ENCODE measurements at regions not wholly inside any gene's neighbourhood (a gene's known extent, or its start where the extent isn't known, plus 50 kb on each side); places are given as distances from the start of the nearest gene placed in this dataset.

- no peak for DNase-seq (ENCODE audit: low read depth, low spot score)
Observed at GRCh38 chr22:47776329-47776728, 1013.9 kb downstream of the TBC1D22A start.

GRCh38 chr22:47775686-47776085, 1013.2 kb downstream of the TBC1D22A start:
- no peak for DNase-seq (ENCODE audit: low read depth, low spot score)

DNA sequence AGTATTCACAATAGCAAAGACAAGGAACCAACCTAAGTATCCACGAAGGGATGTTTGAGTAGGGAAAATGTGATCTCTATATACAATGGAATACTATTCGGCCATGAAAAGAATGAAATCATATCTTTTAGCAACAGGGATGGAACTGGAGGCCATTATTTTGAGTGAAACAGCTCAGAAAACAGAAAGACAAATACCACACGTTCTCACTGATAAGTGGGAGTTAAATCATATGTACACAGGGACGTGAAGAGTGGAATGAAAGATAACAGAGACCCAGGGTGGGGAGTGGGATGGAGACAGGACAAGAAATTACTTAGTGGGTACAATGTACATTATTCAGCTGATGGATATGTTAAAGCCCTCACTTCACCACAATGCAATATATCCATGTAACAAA, 1012.7 kb downstream of the TBC1D22A start:
- no peak for DNase-seq (ENCODE audit: low read depth, low spot score)

DNA sequence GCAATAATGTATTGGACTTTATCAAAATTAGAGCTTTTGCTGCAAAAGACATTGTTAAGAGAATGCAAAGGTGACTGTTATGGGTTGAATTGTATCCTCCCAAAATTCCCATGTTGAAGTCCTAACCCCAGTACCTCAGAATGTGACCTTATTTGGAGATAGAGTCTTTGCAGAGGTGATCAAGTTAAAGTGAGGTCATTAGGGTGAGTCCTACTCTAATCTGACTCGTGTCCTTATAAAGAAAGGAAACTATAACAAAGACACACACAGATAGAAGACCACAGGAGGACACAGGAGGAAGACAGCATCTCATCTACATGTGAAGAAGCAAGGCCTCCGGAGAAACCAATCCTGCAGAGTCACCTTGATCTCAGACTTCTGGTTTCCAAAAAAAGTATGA, 1011.2 kb downstream of the TBC1D22A start:
- no peak for DNase-seq (ENCODE audit: low read depth, low spot score)

GRCh38 chr22:47772864-47773263, 1010.4 kb downstream of the TBC1D22A start:
- no peak for DNase-seq (ENCODE audit: low read depth, low spot score)

DNA sequence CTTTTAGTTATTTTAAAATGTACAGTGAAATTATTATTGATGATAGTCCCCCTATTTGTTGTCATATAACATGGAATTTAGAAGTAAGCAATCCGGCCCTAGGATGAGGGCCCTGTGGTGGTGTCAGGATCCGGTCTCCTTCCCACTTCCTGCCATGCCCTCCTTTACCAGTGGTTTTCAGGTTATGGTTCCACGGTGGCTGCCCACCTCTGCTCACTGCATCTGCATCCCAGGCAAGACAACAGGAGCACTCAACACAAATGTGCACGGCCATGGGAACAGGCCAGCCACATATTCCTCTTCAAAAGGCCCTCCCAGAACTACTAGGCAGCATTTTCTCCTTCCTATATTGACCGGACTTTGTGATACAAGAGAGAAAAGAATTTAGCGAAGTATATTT, 1007.2 kb downstream of the TBC1D22A start:
- DNase-seq (ENCODE audit: low read depth, low spot score) = no peak

DNA sequence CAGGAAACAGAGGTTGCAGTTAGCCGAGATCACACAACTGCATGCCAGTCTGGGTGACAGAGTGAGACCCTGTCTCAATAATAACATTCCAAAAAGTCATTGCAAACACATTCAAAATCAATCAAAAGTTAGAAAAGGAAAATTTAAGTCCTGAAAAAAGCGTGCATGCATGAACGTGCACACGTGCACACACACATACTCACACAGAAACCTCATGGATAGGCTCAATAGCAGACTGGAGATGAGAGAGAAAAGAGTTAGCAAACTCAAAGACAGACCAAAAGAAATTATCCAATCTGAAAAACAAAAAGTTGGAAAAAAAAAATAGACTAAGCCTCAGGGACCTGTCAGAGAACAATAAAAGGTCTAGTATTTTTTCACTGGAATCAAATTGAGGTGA, 1005.6 kb downstream of the TBC1D22A start:
- DNase-seq (ENCODE audit: low read depth, low spot score) = no peak

GRCh38 chr22:47767403-47767802, 1005.0 kb downstream of the TBC1D22A start:
- DNase-seq (ENCODE audit: low read depth, low spot score) = no peak

DNA sequence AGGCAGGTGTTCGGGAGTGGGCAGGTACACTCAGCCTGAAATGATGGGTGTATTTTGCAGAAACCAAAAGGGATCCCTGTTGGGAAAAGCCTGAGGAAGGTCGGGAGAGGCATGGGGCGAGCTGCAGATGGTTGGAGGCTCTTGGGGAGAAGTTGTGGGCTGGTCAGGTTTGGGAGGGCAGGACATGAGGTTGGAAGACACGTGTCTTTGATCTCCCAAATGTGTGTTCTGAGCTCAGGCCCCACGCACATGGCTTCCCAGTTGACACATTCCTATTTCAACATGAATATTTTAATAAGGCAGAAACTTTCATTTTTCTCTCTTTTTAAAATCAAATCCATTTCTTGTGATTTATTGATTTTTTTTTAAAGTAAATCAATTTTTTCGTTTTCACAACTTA, 1003.3 kb downstream of the TBC1D22A start:
- no peak for DNase-seq (ENCODE audit: low read depth, low spot score)

GRCh38 chr22:47762141-47762540, 999.7 kb downstream of the TBC1D22A start:
- no peak for DNase-seq (ENCODE audit: low read depth, low spot score)

GRCh38 chr22:47759909-47760308, 997.5 kb downstream of the TBC1D22A start:
- no peak for DNase-seq (ENCODE audit: low read depth, low spot score)

DNA sequence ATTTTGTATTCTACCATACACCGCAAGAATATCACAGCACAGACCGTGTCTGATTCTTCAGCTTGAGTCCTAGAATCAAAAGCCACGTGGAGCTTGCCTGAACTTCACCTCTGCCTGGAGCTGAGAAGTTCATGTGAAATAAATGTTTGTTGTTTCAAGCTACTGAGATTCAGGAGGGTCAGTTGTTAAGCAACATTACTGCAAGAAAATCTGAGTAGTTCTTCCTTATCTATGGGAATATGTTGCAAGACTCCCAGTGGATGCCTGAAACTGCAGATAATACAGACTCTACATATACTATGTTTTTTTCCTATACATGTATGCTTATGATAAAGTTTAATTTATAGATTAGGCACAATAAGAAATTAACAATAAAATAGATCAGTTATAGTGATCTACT, 995.3 kb downstream of the TBC1D22A start:
- DNase-seq (ENCODE audit: low read depth, low spot score) = no peak

DNA sequence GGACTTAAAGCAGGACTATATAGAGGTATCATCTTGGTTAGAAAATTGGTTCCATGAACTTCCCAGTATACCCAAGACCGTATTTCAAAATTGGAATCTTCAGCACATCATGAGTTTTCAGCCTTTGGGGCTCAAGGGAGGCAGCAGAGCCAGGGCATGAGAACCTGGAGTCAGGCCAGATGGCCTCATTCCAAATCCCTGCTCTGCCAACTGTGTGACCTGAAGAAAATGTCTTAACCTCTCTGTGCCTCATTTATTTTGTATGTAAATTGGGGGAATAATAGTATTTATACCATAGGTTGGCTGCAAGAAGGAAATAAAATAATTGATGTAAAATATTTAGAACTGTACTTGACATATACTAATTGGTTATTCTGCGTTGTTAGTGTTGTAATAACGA, 987.6 kb downstream of the TBC1D22A start:
- DNase-seq (ENCODE audit: low read depth, low spot score) = no peak

GRCh38 chr22:47748957-47749356, 986.5 kb downstream of the TBC1D22A start:
- no peak for DNase-seq (ENCODE audit: low read depth, low spot score)

- DNase-seq (ENCODE audit: low read depth, low spot score) = no peak
Observed at GRCh38 chr22:47748271-47748670, 985.8 kb downstream of the TBC1D22A start.

DNA sequence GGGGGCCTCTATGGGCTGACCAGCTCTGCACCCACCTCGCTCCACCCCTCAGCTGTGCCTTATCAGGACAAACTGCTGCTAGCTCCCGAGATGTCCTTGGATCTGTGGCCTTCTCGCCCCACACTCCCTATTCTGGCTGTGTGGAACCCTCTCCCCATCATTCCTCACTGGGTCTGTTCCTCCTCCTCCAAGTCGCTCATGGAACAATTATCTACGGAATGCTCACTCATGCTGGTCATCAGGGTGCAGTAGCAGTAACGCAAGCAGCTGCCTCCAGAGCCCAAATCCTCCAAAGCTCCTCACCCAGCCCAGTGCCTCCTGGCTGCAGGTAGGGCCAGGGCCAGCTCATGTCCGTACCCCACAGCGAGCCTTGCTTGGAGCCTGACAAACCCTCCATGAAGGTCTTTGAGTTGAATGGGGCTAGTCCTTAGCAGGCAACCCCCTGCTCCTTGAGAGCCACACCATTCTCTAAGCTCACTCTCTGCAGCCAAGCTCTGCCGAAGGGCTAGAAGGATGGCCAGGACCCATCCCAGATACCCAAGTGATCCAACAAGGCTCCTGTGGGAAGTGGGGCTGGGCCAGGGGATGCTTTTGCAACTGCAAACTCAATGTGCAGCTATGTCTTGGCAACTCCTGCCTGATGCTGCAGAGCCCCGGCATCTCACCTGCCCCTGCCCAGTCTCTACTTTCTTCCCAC, 977.8 kb downstream of the TBC1D22A start:
- no peak for DNase-seq (ENCODE audit: low read depth, low spot score)

DNA sequence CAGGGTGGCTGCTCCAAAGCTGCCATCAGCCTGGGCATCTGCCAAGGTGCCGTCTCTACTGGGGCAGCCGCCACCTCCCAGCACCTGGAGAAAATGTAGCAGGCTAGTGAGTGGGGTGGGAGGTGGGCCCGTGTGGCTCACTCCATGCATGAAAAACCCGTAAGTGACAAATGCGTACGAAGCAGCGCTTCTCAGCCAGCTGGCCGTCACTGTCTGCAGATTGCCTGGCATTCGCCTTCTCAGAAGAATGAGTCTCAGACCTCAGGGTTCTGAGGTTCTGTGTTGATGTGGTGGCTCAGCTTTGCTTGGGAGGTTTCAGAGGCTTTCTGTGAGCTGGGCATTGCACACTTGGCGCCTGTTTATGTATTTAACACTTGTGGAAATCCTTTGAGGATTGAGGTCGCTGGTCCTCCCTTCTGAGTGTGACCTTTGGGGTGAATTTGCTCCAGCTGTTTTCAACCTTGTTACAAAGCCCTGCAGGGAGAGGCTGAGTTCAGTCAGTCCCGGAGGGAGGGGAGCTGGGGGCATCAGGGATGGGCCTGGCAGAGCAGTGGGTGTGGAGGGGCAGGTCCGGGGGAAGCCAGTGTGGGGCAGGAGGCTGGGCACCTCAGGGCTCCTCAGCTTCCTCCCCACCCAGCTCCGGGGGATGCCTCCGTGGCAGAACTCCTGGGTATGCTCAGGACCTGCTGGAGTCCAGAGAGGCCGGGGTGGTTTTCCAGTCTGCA, 977.0 kb downstream of the TBC1D22A start:
- no peak for DNase-seq (ENCODE audit: low read depth, low spot score)

- no peak for DNase-seq (ENCODE audit: low read depth, low spot score)
Observed at GRCh38 chr22:47738472-47739013, 976.1 kb downstream of the TBC1D22A start.

- no peak for DNase-seq (ENCODE audit: low read depth, low spot score)
Observed at GRCh38 chr22:47736186-47737034, 974.0 kb downstream of the TBC1D22A start.

DNA sequence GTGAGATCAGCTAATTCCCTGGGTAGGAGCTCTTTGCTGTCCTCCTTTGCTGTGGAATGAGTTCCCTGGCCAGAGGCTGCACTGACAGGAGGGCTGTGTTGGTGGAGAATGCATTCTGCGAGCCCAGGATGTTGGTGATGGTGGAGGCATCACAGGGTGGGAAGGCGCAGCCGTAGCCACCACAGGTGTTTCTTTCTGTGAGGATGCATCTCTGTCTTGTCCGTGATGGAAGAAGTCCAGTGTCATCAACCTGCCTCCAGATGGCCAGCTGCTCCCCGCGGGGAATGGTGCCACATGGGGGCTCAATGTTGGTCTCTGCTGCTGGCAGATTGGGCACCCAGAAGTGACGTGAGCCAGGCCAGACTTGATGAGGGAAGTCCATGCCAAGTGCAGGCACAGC, 972.1 kb downstream of the TBC1D22A start:
- no peak for DNase-seq (ENCODE audit: low read depth, low spot score)

DNA sequence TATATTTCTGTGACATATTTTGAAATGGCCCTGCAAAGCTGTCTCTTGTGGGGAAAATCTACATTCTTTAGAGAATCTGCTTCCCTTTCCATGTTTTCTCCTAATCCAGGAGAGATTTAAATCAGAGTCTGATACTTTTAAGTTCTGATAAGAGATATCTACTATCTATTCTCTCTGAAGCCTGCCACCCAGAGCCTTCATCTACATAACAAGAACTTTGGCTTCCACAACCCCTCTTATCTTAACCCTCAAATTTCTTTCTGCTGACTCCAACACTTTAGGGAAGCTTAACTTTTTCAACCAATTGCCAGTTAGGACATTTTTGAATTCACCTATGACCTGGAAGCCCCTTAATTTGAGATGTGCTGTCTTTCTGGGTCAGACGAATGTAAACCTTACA, 965.2 kb downstream of the TBC1D22A start:
- DNase-seq (ENCODE audit: low read depth, low spot score) = no peak

GRCh38 chr22:47724751-47725150, 962.3 kb downstream of the TBC1D22A start:
- no peak for DNase-seq (ENCODE audit: low read depth, low spot score)
